ENCODE measurements at regions not wholly inside any gene's neighbourhood (a gene's known extent, or its start where the extent isn't known, plus 50 kb on each side); places are given as distances from the start of the nearest gene placed in this dataset.

DNA sequence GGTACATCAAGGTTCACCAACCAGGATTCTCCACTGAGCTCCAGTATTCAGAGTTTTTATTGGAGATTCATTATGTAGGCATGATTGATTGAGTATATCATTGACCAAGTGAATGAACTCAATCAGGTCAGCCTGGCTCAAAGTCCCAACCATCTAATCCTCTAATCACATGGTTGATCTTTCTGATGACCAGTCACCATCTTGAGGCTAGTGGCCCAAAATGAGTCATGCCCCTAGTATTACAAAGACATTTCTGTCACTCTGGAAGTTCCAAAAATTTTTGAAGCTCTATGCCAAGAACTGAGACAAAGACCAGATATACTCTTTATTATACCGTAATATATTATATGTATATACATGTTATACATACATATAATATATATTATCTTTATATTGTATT lies 75.9 kb upstream of the ATF7IP start:
- no peak for TF ChIP-seq POLR2A (IDR thresholded peaks at IDR 0.05)
- TF ChIP-seq, protein P1, sequence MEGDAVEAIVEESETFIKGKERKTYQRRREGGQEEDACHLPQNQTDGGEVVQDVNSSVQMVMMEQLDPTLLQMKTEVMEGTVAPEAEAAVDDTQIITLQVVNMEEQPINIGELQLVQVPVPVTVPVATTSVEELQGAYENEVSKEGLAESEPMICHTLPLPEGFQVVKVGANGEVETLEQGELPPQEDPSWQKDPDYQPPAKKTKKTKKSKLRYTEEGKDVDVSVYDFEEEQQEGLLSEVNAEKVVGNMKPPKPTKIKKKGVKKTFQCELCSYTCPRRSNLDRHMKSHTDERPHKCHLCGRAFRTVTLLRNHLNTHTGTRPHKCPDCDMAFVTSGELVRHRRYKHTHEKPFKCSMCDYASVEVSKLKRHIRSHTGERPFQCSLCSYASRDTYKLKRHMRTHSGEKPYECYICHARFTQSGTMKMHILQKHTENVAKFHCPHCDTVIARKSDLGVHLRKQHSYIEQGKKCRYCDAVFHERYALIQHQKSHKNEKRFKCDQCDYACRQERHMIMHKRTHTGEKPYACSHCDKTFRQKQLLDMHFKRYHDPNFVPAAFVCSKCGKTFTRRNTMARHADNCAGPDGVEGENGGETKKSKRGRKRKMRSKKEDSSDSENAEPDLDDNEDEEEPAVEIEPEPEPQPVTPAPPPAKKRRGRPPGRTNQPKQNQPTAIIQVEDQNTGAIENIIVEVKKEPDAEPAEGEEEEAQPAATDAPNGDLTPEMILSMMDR (IDR thresholded peaks at IDR 0.05): no peak

Measured in heart left ventricle (tissue), 13 donors.